Left ventricle myocardium inferior (tissue), 1 donor: ENCODE measurements at regions not wholly inside any gene's neighbourhood (a gene's known extent, or its start where the extent isn't known, plus 50 kb on each side); places are given as distances from the start of the nearest gene placed in this dataset.
A peak's percentile ranks its signal among the peaks of the same experiment; 100 is the strongest.

Source experiments
- DNase-seq: peaks from one replicate; pipeline ENCODE4 v3.0.0-alpha.2; 2020
- H3K27ac ChIP-seq: fragments of 200-600 bp; replicated peaks from 2 replicates; pipeline ENCODE4 v1.8.0; 2021
- H3K27me3 ChIP-seq: fragments of 200-600 bp; 2 replicates; pipeline ENCODE4 v1.8.0; 2021; ENCODE audit warnings: low read depth
- H3K36me3 ChIP-seq: fragments of 200-600 bp; 2 replicates; pipeline ENCODE4 v1.8.0; 2021
- H3K4me1 ChIP-seq: fragments of 200-600 bp; 2 replicates; pipeline ENCODE4 v1.8.0; 2021
- H3K4me3 ChIP-seq: fragments of 200-600 bp; 2 replicates; pipeline ENCODE4 v1.8.0; 2021; ENCODE audit warnings: mild to moderate bottlenecking, moderate library complexity
- H3K9me3 ChIP-seq: fragments of 200-600 bp; replicated peaks from 2 replicates; pipeline ENCODE4 v1.8.0; 2021
- CTCF ChIP-seq: fragments of 200-600 bp; IDR thresholded peaks from 2 replicates; pipeline ENCODE4 v1.8.0; 2021; ENCODE audit warnings: antibody characterized with exemption, mild to moderate bottlenecking, borderline replicate concordance
- intact Hi-C: fragments of 100-400 bp; cut with micrococcal nuclease; formaldehyde crosslinking; loops from one replicate; pipeline ENCODE4 v1.11.0; 2022
- donor health status: DM: no; HTN: yes; CAD: no; lungs with severe emphysema.

GRCh38 chr2:60671966-60672365 lies 84.1 kb upstream of the PAPOLG start:
- DNase-seq: no peak
- H3K9me3 ChIP-seq: no peaks in the 10 kb centered on the region
- no peaks in the 10 kb centered on the region for H3K36me3 ChIP-seq
- intact Hi-C loops: no loop called here
- H3K27me3 ChIP-seq: peaks cover 8% of the 10 kb centered on the region
- H3K4me3 ChIP-seq: no peak overlapping the region
- H3K27ac ChIP-seq: no peak overlapping the region
- no peak for TF ChIP-seq CTCF
- no peaks in the 10 kb centered on the region for H3K4me1 ChIP-seq

GRCh38 chr2:60674524-60675165 lies 81.4 kb upstream of the PAPOLG start:
- Histone ChIP-seq H3K27ac (no peak overlapping the region), H3K4me3 (no peak overlapping the region), H3K9me3 (no peaks in the 10 kb centered on the region), H3K27me3 (peaks cover 24% of the 10 kb centered on the region), H3K36me3 (no peaks in the 10 kb centered on the region), H3K4me1 (no peaks in the 10 kb centered on the region)
- intact Hi-C loops: no loop called here
- peak; percentile 85 for DNase-seq
- TF ChIP-seq CTCF: peak; percentile 93

- Histone ChIP-seq H3K4me3 (no peak overlapping the region), H3K27me3 (peaks cover 31% of the 10 kb centered on the region), H3K9me3 (no peaks in the 10 kb centered on the region), H3K27ac (no peak overlapping the region), H3K4me1 (no peaks in the 10 kb centered on the region), H3K36me3 (no peaks in the 10 kb centered on the region)
- no peak for DNase-seq
- TF ChIP-seq CTCF: no peak
- intact Hi-C loops: no loop called here
These were observed 80.8 kb upstream of the PAPOLG start for GRCh38 chr2:60675301-60675700.

GRCh38 chr2:60676706-60677330 lies 79.2 kb upstream of the PAPOLG start:
- Histone ChIP-seq H3K9me3 (no peaks in the 10 kb centered on the region), H3K36me3 (no peaks in the 10 kb centered on the region), H3K4me3 (no peak overlapping the region), H3K27ac (no peak overlapping the region), H3K4me1 (no peaks in the 10 kb centered on the region), H3K27me3 (peaks cover 40% of the 10 kb centered on the region)
- intact Hi-C loops: no loop called here
- no peak for DNase-seq
- no peak for TF ChIP-seq CTCF

- no peak for TF ChIP-seq CTCF
- peaks cover 40% of the 10 kb centered on the region for H3K27me3 ChIP-seq
- intact Hi-C loops: no loop called here
- no peaks in the 10 kb centered on the region for H3K9me3 ChIP-seq
- H3K27ac ChIP-seq: no peak overlapping the region
- no peak overlapping the region for H3K4me3 ChIP-seq
- DNase-seq: no peak
- no peaks in the 10 kb centered on the region for H3K4me1 ChIP-seq
- H3K36me3 ChIP-seq: no peaks in the 10 kb centered on the region
These were observed 78.7 kb upstream of the PAPOLG start for GRCh38 chr2:60677356-60677755.
